ENCODE measurements at regions not wholly inside any gene's neighbourhood (a gene's known extent, or its start where the extent isn't known, plus 50 kb on each side); places are given as distances from the start of the nearest gene placed in this dataset.

DNA sequence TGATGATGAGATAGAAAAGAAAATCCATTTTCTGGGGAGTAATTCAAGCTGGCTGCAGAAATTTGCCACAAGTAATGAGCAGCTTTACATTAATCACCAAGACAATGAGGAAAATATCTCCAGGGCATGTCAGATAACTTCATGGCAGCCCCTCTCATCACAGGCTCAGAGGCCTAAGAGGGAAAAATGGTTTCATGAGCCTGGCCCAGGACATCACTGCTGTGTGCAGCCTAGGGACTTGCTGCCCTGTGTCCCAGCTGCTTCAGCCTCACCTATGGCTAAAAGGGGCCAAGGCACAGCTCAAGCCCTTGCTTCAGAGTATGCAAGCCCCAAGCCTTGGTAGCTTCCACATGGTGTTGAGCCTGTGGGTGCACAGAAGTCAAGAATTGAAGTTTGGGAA is 161.7 kb downstream of the OPA1 start:
- intact Hi-C loops (cut with DNase I): no loop called here
- no peak for DNase-seq (ENCODE audit: low spot score)

DNA sequence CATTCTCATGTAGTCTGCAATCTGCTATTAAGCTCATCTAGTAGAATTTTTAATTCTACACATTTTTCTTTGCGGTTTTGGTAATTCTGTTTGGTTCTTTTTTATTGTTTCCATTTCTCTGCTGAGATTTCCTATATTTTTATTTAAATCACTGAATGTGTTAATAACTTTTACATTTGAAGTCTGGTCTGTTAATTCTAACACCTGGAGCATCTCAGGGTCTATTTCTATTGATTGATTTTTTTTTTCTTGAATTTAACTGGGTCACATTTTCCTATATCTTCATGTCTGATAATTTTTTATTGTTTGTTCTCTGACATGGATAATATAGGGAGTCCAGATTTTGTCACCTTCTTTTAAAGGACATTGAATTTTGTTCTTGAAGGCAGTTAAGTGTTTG is 163.5 kb downstream of the OPA1 start:
- intact Hi-C loops (cut with DNase I): no loop called here

GRCh38 chr3:193757457-193757856 is 164.4 kb downstream of the OPA1 start:
- intact Hi-C loops (cut with DNase I): no loop called here
- no peak for DNase-seq (ENCODE audit: low spot score)

More for the DNA sequence above, 163.5 kb downstream of the OPA1 start:
- no peak for DNase-seq (ENCODE audit: low spot score)

- intact Hi-C loops (cut with DNase I): no loop called here
- no peak for DNase-seq (ENCODE audit: low spot score)
These were observed 169.0 kb downstream of the OPA1 start for GRCh38 chr3:193761969-193762368.

DNA sequence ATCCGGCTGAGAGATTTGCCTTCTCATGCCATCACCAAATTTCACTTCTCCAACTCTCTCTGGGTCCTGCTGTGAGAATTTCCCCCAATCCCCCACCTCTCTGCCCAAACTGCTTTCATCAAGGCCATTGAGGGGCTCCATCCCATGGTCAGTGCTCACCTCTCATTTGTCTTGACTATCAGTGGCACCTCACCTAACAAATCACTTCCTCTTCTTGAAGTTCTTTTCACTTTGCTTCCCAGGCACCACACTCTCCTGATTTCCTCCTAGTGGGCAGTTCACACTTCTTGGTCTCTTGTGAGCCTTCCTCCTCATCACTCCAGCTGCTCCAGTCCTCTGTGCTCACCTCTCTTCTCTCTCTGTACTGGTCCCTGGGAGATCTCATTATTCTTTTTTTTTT is 169.6 kb downstream of the OPA1 start:
- intact Hi-C loops (cut with DNase I): no loop called here
- DNase-seq (ENCODE audit: low spot score): no peak

- DNase-seq (ENCODE audit: low spot score): no peak
- intact Hi-C loops (cut with DNase I): no loop called here
These were observed 172.0 kb downstream of the OPA1 start for GRCh38 chr3:193764959-193765358.

DNA sequence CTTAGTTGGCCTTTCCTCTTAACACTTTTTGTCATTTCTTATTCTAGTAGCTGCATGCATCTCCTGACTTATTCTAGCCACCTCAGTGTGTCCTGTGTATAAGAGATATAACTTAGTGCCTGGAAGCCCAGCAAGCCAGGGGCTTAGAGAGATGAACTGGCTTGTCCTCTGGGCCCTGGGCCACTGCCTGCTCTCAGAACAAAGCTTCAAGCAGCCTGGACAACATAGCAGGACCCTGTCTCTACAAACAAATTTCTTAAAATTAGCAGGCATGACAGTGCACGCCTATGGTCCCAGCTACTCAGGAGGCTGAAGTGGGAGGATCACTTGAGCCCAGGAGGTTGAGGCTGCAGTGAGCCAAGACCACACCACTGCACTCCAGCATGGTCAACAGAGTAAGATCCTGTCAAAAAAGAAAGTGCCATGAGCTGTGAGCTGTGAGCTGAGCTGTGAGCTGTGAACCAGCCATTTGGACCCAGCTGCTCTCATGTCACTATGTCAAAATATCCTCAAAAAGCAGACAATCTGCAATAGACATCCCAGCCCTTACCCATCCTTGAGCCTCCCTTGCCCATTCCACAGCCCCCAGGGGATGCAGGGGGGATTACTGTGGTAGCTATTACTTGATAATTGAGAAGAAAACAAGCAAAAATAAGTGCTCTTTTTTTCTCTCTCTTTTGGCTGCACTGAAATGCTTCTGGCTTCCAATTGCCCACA is 174.5 kb downstream of the OPA1 start:
- intact Hi-C loops (cut with DNase I): no loop called here
- DNase-seq (ENCODE audit: low spot score): peak; percentile 10

GRCh38 chr3:193768070-193768394 is 175.0 kb downstream of the OPA1 start:
- no peak for DNase-seq (ENCODE audit: low spot score)
- intact Hi-C loops (cut with DNase I): no loop called here

- intact Hi-C loops (cut with DNase I): no loop called here
- DNase-seq (ENCODE audit: low spot score): no peak
These were observed 176.4 kb downstream of the OPA1 start for GRCh38 chr3:193769437-193769836.

DNA sequence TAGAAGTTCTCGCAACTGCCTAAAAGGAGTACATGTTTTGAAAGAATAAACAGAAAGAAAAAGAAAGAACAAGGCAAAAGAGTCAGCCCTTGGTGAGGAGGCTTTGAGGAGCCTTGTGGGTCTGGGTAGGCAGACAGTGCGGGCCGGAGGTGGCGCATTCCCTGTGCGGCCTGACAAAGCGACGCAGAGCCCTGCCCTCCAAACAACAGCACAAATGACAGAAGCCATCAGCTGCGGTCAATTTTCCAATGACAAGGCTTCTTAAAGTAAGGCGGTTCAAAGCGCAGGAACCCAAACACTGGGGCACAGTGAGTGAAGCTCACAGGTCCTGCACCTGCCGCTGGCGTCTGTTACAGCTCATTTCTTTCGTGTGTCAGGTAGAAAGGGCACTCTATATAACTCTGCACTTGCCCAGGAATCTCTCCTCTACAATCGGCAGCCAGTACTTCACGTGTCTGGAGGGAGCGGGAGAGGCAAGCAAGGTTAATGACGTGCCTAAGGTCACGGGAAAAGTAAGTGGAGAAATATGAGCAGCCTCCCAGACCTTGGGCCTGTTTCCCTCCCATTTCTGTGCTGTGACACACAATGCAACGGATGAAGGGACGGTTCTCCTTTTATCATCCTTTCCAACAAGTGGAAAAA is 178.1 kb downstream of the OPA1 start:
- DNase-seq (ENCODE audit: low spot score): no peak
- intact Hi-C loops (cut with DNase I): no loop called here

DNA sequence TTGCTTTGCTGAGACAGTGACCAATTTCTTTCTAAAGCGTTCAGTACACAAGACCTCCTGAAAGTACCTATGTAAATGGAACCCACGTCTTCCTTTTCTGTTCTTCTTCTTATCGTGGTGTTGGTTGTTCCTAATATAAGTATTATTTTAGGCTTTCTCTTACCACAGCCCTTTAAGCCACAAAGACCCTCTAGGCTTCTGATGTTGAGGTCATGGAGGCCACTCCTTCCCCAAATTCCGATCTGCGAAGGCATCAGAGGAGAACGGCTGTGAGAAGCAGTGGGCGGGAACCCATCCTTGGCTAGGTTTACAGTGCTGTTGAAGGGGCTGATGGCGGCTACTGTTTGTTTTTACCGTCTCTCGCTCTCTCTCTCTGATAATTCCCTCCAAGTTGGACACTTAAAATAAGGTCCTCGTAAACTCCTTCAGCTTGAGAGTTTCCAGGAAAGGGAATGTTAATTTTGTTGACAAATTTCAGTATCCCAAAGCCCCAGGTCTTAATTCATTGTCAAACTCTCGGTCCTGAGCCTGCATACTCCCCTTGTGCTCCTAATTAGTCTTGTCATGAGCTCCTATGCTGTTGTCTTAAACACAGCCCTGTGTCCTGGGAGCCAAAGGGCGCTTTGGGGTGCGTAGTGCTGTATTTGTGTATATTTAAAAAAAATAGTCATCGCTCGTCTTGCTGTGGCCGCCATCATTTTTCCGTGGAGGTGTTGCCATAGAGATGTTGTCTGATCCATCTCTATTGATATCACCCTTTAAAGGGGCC is 178.8 kb downstream of the OPA1 start:
- intact Hi-C loops (cut with DNase I): no loop called here

GRCh38 chr3:193772422-193772763 is 179.4 kb downstream of the OPA1 start:
- intact Hi-C loops (cut with DNase I): no loop called here
- DNase-seq (ENCODE audit: low spot score): no peak

More for the DNA sequence above, 178.8 kb downstream of the OPA1 start:
- no peak for DNase-seq (ENCODE audit: low spot score)

DNA sequence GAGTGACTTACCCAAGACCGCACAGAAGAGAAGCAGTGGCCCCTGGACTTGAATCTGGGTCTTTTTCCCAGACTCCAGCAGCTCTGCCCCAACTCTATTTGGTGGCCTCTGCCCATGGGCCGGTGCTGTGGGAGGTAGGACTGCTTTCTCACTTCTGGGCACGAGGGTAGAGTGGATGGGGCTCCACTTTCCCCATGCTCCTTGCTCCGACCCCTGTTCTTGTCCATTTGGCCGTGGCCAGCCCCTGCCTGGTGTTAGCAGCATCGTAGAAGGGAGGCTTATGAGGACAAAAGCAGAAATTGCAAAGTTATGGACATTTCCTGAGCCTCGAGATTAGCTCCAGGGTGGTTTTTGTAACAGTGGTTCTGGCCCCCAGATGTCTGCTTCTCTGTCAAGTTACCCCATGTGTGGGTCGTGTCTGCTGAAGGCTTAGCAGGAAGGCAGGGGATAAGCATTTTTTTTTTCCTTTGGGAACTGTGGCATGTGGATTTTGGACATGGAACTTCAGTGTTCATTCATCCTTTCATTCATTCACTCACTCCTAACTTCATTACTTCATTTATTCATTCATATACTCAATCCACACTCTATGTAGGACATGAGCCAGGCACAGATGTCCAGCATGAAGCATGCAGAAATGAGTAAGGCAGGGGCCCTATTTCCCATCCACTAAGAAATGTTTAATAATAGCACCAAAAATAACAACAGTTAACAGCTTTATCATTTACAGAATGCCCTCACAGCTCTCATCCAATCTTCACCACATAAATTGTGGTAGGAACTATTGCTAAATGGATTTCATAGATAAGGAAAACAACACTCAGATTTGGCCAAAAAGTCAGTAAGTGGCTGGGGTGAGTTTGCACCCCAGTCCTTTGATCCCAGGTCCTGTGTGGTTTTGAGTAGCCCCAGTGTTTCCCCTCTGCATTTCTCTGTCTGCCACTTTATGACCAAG is 180.5 kb downstream of the OPA1 start:
- intact Hi-C loops (cut with DNase I): no loop called here
- no peak for DNase-seq (ENCODE audit: low spot score)

DNA sequence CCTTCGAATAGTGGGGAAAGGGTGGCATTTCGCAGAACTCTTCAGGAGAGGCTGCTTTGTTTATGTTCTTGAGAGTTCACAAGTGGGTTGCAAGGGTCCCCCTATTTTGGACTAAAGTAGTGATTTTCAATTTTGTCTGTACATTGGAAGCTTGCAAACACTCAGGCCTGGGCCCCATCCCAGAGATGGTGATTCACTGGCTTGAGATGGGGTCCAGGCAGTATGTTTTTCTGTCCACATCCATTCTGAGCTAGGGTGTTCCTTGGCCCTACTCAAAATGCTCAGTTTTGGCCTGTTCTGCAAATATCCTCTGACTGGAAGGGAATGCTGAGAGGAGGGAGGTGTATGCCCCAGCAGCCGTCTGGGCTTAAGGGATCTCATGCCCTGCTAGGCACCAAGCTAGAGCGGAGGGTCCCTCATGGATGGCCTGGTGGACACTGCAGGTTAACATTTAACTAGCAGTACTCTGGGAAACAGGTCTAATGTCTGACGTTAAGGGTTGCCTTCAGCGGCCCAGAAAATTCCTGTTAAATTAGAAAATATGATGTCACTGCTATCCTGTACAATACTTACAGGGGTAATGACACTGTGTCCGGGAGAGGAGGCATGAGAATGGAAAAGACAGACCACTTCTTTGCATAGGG is 181.4 kb downstream of the OPA1 start:
- no peak for DNase-seq (ENCODE audit: low spot score)
- intact Hi-C loops (cut with DNase I): no loop called here

- intact Hi-C loops (cut with DNase I): no loop called here
- no peak for DNase-seq (ENCODE audit: low spot score)
These were observed 181.9 kb downstream of the OPA1 start for GRCh38 chr3:193774916-193775285.

DNA sequence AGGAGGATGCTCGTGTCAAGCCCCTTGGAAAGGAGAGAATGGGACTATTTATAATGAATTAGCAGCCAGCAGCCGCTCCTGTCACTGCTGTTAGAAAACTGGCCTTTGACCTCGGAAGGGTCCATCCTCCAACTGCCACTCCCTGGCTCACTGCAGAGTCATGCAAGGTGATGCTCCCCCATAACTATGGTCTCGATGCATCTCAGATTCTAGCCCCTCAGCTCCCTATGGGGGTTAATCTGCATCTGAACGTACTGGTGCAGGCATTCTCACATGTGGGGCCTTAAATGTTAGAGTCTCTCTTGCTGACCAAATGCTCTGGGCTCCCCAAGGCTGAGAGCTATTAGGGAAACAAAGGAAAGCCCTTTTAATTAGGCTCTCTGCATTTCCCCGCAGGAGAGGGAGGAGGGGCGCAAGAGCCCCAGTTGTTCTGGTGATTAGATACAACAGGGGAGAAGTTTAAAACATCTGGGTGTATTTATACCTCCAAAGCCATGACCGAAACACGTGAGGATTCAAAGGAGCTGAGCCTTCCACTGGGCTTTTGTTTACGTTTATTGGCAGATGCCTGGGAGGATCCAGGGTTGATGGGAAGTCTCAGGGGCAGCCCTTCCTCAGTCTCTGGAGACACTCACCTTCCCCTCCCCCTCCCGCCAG is 182.5 kb downstream of the OPA1 start:
- DNase-seq (ENCODE audit: low spot score): no peak
- intact Hi-C loops (cut with DNase I): no loop called here

DNA sequence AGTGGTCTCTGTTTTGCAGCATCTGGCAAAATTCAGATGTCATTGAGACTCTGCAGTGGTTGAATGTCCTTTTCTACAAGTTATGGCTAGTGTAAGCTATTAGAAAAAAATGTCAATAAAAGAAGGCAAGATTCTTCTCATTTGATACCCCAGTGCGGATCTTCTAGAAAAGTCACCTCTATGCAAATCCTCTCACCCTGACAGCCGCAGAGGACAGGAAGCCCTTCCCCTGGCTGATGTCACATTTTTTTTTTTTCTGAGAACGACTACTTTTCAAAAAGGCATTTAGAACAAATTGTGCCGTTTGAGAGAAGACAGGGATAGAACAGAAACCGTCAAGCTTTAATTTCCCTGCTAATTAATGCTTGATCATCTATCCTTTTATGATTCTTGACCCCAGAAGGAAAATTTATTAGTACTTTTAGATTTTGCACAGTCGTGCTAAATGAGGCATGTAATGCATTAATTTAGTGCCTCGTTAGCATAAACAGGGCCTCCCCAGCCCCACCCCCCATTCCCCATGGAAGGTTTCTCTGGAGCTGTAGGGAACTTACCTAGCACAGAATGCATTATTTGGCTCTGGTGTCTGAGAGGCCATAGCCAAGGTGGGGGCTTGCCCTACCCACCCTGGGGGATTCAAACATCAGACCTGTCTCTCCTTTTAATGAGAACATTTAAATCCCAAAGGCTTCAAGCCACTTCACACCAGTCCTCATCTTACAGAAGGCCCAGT is 183.8 kb downstream of the OPA1 start:
- intact Hi-C loops (cut with DNase I): no loop called here
- DNase-seq (ENCODE audit: low spot score): no peak

GRCh38 chr3:193777524-193777923 is 184.5 kb downstream of the OPA1 start:
- DNase-seq (ENCODE audit: low spot score): no peak
- intact Hi-C loops (cut with DNase I): no loop called here
